ENCODE measurements at regions not wholly inside any gene's neighbourhood (a gene's known extent, or its start where the extent isn't known, plus 50 kb on each side); places are given as distances from the start of the nearest gene placed in this dataset.

DNA sequence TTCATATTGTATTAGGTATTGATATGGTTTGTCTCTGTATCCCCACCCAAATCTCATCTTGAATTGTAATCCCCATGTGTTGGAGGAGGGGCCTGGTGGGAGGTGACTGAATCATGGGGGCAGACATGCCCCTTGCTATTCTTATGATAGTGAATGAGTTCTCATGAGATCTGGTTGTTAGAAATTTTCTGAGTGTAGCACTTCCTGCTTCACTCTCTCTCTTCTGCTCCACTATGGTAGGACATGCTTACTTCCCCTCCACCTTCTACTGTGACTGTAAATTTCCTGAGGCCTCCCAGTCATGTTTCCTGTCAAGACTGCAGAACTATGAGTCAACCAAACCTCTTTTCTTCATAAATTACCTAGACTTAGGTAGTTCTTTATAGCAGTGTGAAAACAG is 187.4 kb upstream of the SLC24A2 start:
- no peaks in the 10 kb centered on the region for H3K36me3 ChIP-seq (ENCODE audit: control insufficient read depth in 2 of 4, insufficient read depth in 4 of 4, low read length in 3 of 4)
- FAIRE-seq: no peak
- H3K27me3 ChIP-seq (replicated peaks in 1 of 4; ENCODE audit: control insufficient read depth in 3 of 4, extremely low read depth in 1 of 4, insufficient read depth in 3 of 4, low read length in 3 of 4): no peaks in the 10 kb centered on the region
- CTCF ChIA-PET (ENCODE audit: partially characterized antibody): no interaction called here
- no peak overlapping the region for H3K4me2 ChIP-seq (ENCODE audit: insufficient read depth in 1 of 2, low read depth in 2 of 2, low read length in 2 of 2)
- H3K4ac ChIP-seq (replicated peaks; ENCODE audit: insufficient read length, low read depth, low read length): no peak overlapping the region
- no peak overlapping the region for H4K5ac ChIP-seq (ENCODE audit: insufficient read length, low read depth, low read length)
- TF ChIP-seq PHF8 (conservative IDR thresholded peaks at IDR 0.05; ENCODE audit: low read depth, low read length): no peak
- TF ChIP-seq GTF2F1 (IDR thresholded peaks at IDR 0.05; ENCODE audit: borderline replicate concordance, low read depth, low read length): no peak
- no peak for TF ChIP-seq CTBP2 (IDR thresholded peaks at IDR 0.05; ENCODE audit: borderline replicate concordance, insufficient read depth, insufficient read length, low read length)
- no peak for TF ChIP-seq POLR2AphosphoS5 (IDR thresholded peaks at IDR 0.05; ENCODE audit: low read depth, low read length)
- no peak overlapping the region for H2BK15ac ChIP-seq (ENCODE audit: low read length)
- H2BK120ac ChIP-seq (replicated peaks; ENCODE audit: low read depth, low read length): no peak overlapping the region
- POLR2A ChIA-PET (ENCODE audit: partially characterized antibody): no interaction called here
- H3K23me2 ChIP-seq (ENCODE audit: low read depth, low read length): no peaks in the 10 kb centered on the region
- no peak for DNase-seq (ENCODE audit: low read depth in 1 of 2, low spot score in 2 of 2)
- no peaks in the 10 kb centered on the region for H3K79me1 ChIP-seq (ENCODE audit: low read depth, low read length)
- no peaks in the 10 kb centered on the region for H3K79me2 ChIP-seq (ENCODE audit: control insufficient read depth in 1 of 2, insufficient read depth in 2 of 2, low read length in 2 of 2)
- H2AK5ac ChIP-seq (ENCODE audit: low read depth, low read length): no peak overlapping the region
- H3K9me3 ChIP-seq (ENCODE audit: insufficient read depth in 2 of 2, low read depth in 1 of 2, low read length in 1 of 2): no peaks in the 10 kb centered on the region
- no peak overlapping the region for H2AFZ ChIP-seq (ENCODE audit: low read length)
- no peak overlapping the region for H3K4me3 ChIP-seq (ENCODE audit: extremely low read depth in 1 of 4, insufficient read depth in 2 of 4, low read depth in 3 of 4, low read length in 4 of 4)
- no peak overlapping the region for H3K23ac ChIP-seq (ENCODE audit: insufficient read length)
- no peak overlapping the region for H3K27ac ChIP-seq (ENCODE audit: low read depth, low read length)
- H4K20me1 ChIP-seq (replicated peaks in 1 of 2; ENCODE audit: control insufficient read depth in 1 of 2, insufficient read depth in 2 of 2, low read length in 2 of 2): no peaks in the 10 kb centered on the region
- H4K8ac ChIP-seq (ENCODE audit: extremely low read depth, insufficient read depth, low read length): no peak overlapping the region
- no peak overlapping the region for H2BK20ac ChIP-seq (ENCODE audit: low read length)
- no peak overlapping the region for H3K18ac ChIP-seq (ENCODE audit: extremely low read depth, low read length)
- H3K4me1 ChIP-seq (replicated peaks in 1 of 4; ENCODE audit: control insufficient read depth in 3 of 4, insufficient read depth in 4 of 4, low read length in 3 of 4): no peaks in the 10 kb centered on the region
- H2BK5ac ChIP-seq (ENCODE audit: low read depth, low read length): no peak overlapping the region
- no peak overlapping the region for H4K91ac ChIP-seq (replicated peaks; ENCODE audit: insufficient read length, low read length)
- no peak overlapping the region for H3K56ac ChIP-seq (replicated peaks; ENCODE audit: insufficient read length, low read depth, low read length)
- no peak overlapping the region for H3K14ac ChIP-seq (ENCODE audit: insufficient read length)
- no peak overlapping the region for H2BK12ac ChIP-seq (ENCODE audit: low read depth, low read length)
- no peak overlapping the region for H3K9ac ChIP-seq (replicated peaks in 1 of 4; ENCODE audit: extremely low read depth in 1 of 4, low read depth in 3 of 4, low read length in 3 of 4)

All from H1 (cell line).